Esophagus muscularis mucosa (tissue), 4 donors: ENCODE measurements at regions not wholly inside any gene's neighbourhood (a gene's known extent, or its start where the extent isn't known, plus 50 kb on each side); places are given as distances from the start of the nearest gene placed in this dataset.

Experiments used
- DNase-seq: peaks from one replicate; pipeline ENCODE4 v3.0.0-alpha.2; 2017; ENCODE audit errors: extremely low spot score
- H3K27ac ChIP-seq, 4 donors: fragments of 200-600 bp; sonication (generic); replicated peaks in 1 of 4; 1 replicate in 3 of 4; 2 replicates in 1 of 4; pipeline ENCODE4 v1.5.1; 2016 to 2019; ENCODE audit warnings: mild to moderate bottlenecking in 1 of 4
- H3K27me3 ChIP-seq, 4 donors: fragments of 200-600 bp; sonication (generic); one replicate each; pipeline versions ENCODE4 v1.5.1 to v1.6.0; 2016 to 2019
- H3K36me3 ChIP-seq, 4 donors: fragments of 200-600 bp; sonication (generic); one replicate each; pipeline ENCODE4 v1.5.1; 2016 to 2019
- H3K4me1 ChIP-seq, 4 donors: fragments of 200-600 bp; sonication (generic); one replicate each; pipeline ENCODE4 v1.5.1; 2016 to 2019
- H3K4me3 ChIP-seq, 4 donors: fragments of 200-600 bp; sonication (generic); 1 replicate in 2 of 4; 2 replicates in 2 of 4; pipeline ENCODE4 v1.5.1; 2016 to 2019; ENCODE audit warnings: mild to moderate bottlenecking in 4 of 4, moderate library complexity in 1 of 4
- H3K9me3 ChIP-seq, 4 donors: fragments of 200-600 bp; sonication (generic); 1 replicate in 3 of 4; 2 replicates in 1 of 4; pipeline ENCODE4 v1.5.1; 2016 to 2019
- CTCF ChIP-seq, 3 experiments: fragments of 200-600 bp in 2 of 3; fragments of 450-650 bp in 1 of 3; sonication (generic) in 2 of 3; IDR thresholded peaks; one replicate each; pipeline ENCODE4 v1.5.1; 2017 to 2019; ENCODE audit warnings: antibody characterized with exemption in 3 of 3, mild to moderate bottlenecking in 2 of 3, moderate library complexity in 1 of 3
- EP300 ChIP-seq: sonication (generic); formaldehyde crosslinking; IDR thresholded peaks from one replicate; pipeline ENCODE4 v1.6.1; 2017; ENCODE audit warnings: antibody characterized with exemption
- POLR2A ChIP-seq: fragments of 450-650 bp; IDR thresholded peaks from one replicate; pipeline ENCODE4 v1.6.1; 2017; ENCODE audit warnings: antibody characterized with exemption, moderate library complexity, mild to moderate bottlenecking, low read depth
- POLR2AphosphoS5 ChIP-seq, 2 donors: sonication (generic); formaldehyde crosslinking; IDR thresholded peaks; one replicate each; pipeline ENCODE4 v1.6.1; 2017; ENCODE audit warnings: antibody characterized with exemption in 2 of 2
- WGBS: methylation state at CpG from one replicate; pipeline ENCODE4 v1.1.5; 2018; 5-methylcytosine and 5-hydroxymethylcytosine counted together
- intact Hi-C: fragments of 100-400 bp; cut with DNase I; formaldehyde crosslinking; loops from one replicate; pipeline ENCODE4 v1.15.1; 2023

- H3K4me1 ChIP-seq, result no peaks in the 10 kb centered on the region
- peaks cover 0 to 20% (median 0%) of the 10 kb centered on the region in 4 donors for H3K9me3 ChIP-seq
- peaks cover 0 to 95% (median 21%) of the 10 kb centered on the region in 4 donors for H3K27me3 ChIP-seq
- no peak overlapping the region for H3K27ac ChIP-seq
- no peak for TF ChIP-seq EP300
- TF ChIP-seq POLR2AphosphoS5 (IDR thresholded peaks at IDR 0.05), result no peak
- TF ChIP-seq POLR2A, result no peak
- TF ChIP-seq CTCF (IDR thresholded peaks at IDR 0.05), result no peak
- peak; percentile 19 for DNase-seq
- 5% methylated on average over 19 of the region's 19 CpGs for WGBS
- no peaks in the 10 kb centered on the region for H3K36me3 ChIP-seq
- H3K4me3 ChIP-seq, result no peak overlapping the region
- intact Hi-C loops, result no loop called here
Observed at GRCh38 chr6:28742668-28743270, 181.0 kb downstream of the TRIM27 start.

GRCh38 chr6:28743271-28743789 is 180.5 kb downstream of the TRIM27 start:
- no peak overlapping the region for H3K4me3 ChIP-seq
- H3K27ac ChIP-seq, result no peak overlapping the region
- TF ChIP-seq EP300 (no peak), POLR2AphosphoS5 (IDR thresholded peaks at IDR 0.05) (no peak), POLR2A (no peak), CTCF (IDR thresholded peaks at IDR 0.05) (no peak)
- intact Hi-C loops, result no loop called here
- H3K36me3 ChIP-seq, result no peaks in the 10 kb centered on the region
- peaks cover 0 to 95% (median 18%) of the 10 kb centered on the region in 4 donors for H3K27me3 ChIP-seq
- peak; percentile 45 for DNase-seq
- 12% methylated on average over 10 of the region's 10 CpGs for WGBS
- no peaks in the 10 kb centered on the region for H3K4me1 ChIP-seq
- peaks cover 0 to 16% (median 0%) of the 10 kb centered on the region in 4 donors for H3K9me3 ChIP-seq

GRCh38 chr6:28747083-28747630 is 176.6 kb downstream of the TRIM27 start:
- intact Hi-C loops, result no loop called here
- TF ChIP-seq CTCF (IDR thresholded peaks at IDR 0.05) (no peak), EP300 (no peak), POLR2A (no peak), POLR2AphosphoS5 (IDR thresholded peaks at IDR 0.05) (no peak)
- Histone ChIP-seq H3K4me3 (no peak overlapping the region), H3K9me3 (peaks cover 0 to 20% (median 13%) of the 10 kb centered on the region in 4 donors), H3K36me3 (no peaks in the 10 kb centered on the region), H3K27me3 (peaks cover 0 to 85% (median 10%) of the 10 kb centered on the region in 4 donors), H3K4me1 (no peaks in the 10 kb centered on the region), H3K27ac (no peak overlapping the region)
- 23% methylated on average over 13 of the region's 13 CpGs for WGBS
- peak; percentile 37 for DNase-seq

GRCh38 chr6:28747631-28748157 is 176.1 kb downstream of the TRIM27 start:
- no peaks in the 10 kb centered on the region for H3K36me3 ChIP-seq
- no peaks in the 10 kb centered on the region for H3K4me1 ChIP-seq
- H3K9me3 ChIP-seq, result peaks cover 0 to 20% (median 13%) of the 10 kb centered on the region in 4 donors
- peaks cover 0 to 85% (median 9%) of the 10 kb centered on the region in 4 donors for H3K27me3 ChIP-seq
- 4% methylated on average over 19 of the region's 19 CpGs for WGBS
- no peak overlapping the region for H3K27ac ChIP-seq
- TF ChIP-seq POLR2AphosphoS5 (IDR thresholded peaks at IDR 0.05) (no peak), CTCF (IDR thresholded peaks at IDR 0.05) (no peak), EP300 (no peak)
- H3K4me3 ChIP-seq, result no peak overlapping the region
- intact Hi-C loops, result no loop called here
- peak; percentile 55 for DNase-seq
